Stimulated activated CD4-positive, alpha-beta T cell treated with anti-CD3 and anti-CD28 coated beads, Interleukin-2, amount 100 ng/mL, for 48 hours (primary cell): ENCODE measurements at regions not wholly inside any gene's neighbourhood (a gene's known extent, or its start where the extent isn't known, plus 50 kb on each side); places are given as distances from the start of the nearest gene placed in this dataset.
"Not testable (repeated sequence)": the region's sequence is repeated elsewhere in the genome, so short reads cannot be mapped to it uniquely, and the experiment has no call there.

Experiments used
- DNase-seq, 2 donors: peaks; one replicate each; pipeline ENCODE4 v3.0.0-alpha.2; 2020

GRCh38 chr10:30762620-30763019 lies 133.1 kb upstream of the LYZL2 start:
- no peak for DNase-seq

- no peak for DNase-seq
These were observed 129.9 kb upstream of the LYZL2 start for GRCh38 chr10:30759423-30759822.

GRCh38 chr10:30758338-30758737 lies 128.8 kb upstream of the LYZL2 start:
- no peak for DNase-seq

GRCh38 chr10:30756896-30757295 lies 127.3 kb upstream of the LYZL2 start:
- no peak for DNase-seq

- no peak for DNase-seq
These were observed 126.6 kb upstream of the LYZL2 start for GRCh38 chr10:30756151-30756550.

GRCh38 chr10:30755441-30755953 lies 125.9 kb upstream of the LYZL2 start:
- DNase-seq: no peak

GRCh38 chr10:30752481-30752881 lies 122.9 kb upstream of the LYZL2 start:
- DNase-seq: no peak

GRCh38 chr10:30751678-30752331 lies 122.3 kb upstream of the LYZL2 start:
- DNase-seq: peak in 1 of 2 donors; percentile 69

- DNase-seq: no peak
These were observed 121.6 kb upstream of the LYZL2 start for GRCh38 chr10:30750971-30751677.

GRCh38 chr10:30749385-30749784 lies 119.8 kb upstream of the LYZL2 start:
- DNase-seq: no peak

- no peak for DNase-seq
These were observed 118.8 kb upstream of the LYZL2 start for GRCh38 chr10:30748152-30748973.

- DNase-seq: peak; percentile 25 to 32
These were observed 118.1 kb upstream of the LYZL2 start for GRCh38 chr10:30747633-30748032.

- no peak for DNase-seq
These were observed 116.4 kb upstream of the LYZL2 start for GRCh38 chr10:30745953-30746352.

- no peak for DNase-seq
These were observed 114.6 kb upstream of the LYZL2 start for GRCh38 chr10:30744106-30744505.

- DNase-seq: no peak
These were observed 114.0 kb upstream of the LYZL2 start for GRCh38 chr10:30743586-30743985.

GRCh38 chr10:30742471-30742870 lies 112.9 kb upstream of the LYZL2 start:
- no peak for DNase-seq

- not testable (repeated sequence) for DNase-seq
These were observed 111.2 kb upstream of the LYZL2 start for GRCh38 chr10:30740774-30741173.

- DNase-seq: no peak
These were observed 108.9 kb upstream of the LYZL2 start for GRCh38 chr10:30738416-30738815.

GRCh38 chr10:30737931-30738391 lies 108.4 kb upstream of the LYZL2 start:
- DNase-seq: no peak

GRCh38 chr10:30736685-30737232 lies 107.2 kb upstream of the LYZL2 start:
- no peak for DNase-seq

GRCh38 chr10:30734901-30735300 lies 105.3 kb upstream of the LYZL2 start:
- DNase-seq: no peak

- DNase-seq: no peak
These were observed 103.1 kb upstream of the LYZL2 start for GRCh38 chr10:30732671-30733070.

GRCh38 chr10:30731963-30732362 lies 102.4 kb upstream of the LYZL2 start:
- DNase-seq: no peak
